Activated naive CD4-positive, alpha-beta T cell (primary cell): ENCODE measurements at regions not wholly inside any gene's neighbourhood (a gene's known extent, or its start where the extent isn't known, plus 50 kb on each side); places are given as distances from the start of the nearest gene placed in this dataset.

ENCODE experiments used
- DNase-seq, 4 experiments: peaks; one replicate each; lab custom pipeline; 2025; lab: John Stamatoyannopoulos, UW

DNA sequence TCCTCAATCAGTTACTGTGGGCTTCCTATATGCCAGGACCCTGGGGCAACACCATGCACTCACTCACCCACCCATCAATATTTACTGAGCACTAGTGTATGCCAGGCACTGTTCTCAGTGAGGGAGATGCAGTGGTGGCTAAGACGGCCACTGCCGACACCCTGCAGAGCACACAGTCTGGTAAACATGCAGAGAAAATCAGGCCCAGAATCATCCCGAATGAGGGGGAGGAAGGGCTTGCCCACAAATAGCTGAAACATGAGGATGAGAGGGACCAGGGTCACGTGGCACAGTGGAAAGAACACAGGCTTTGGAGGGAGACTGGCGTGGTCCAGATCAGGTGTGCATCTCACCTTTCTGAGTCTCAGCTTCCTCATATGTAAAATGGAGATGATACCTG lies 89.2 kb upstream of the IGSF21 start:
- no peak for DNase-seq

DNA sequence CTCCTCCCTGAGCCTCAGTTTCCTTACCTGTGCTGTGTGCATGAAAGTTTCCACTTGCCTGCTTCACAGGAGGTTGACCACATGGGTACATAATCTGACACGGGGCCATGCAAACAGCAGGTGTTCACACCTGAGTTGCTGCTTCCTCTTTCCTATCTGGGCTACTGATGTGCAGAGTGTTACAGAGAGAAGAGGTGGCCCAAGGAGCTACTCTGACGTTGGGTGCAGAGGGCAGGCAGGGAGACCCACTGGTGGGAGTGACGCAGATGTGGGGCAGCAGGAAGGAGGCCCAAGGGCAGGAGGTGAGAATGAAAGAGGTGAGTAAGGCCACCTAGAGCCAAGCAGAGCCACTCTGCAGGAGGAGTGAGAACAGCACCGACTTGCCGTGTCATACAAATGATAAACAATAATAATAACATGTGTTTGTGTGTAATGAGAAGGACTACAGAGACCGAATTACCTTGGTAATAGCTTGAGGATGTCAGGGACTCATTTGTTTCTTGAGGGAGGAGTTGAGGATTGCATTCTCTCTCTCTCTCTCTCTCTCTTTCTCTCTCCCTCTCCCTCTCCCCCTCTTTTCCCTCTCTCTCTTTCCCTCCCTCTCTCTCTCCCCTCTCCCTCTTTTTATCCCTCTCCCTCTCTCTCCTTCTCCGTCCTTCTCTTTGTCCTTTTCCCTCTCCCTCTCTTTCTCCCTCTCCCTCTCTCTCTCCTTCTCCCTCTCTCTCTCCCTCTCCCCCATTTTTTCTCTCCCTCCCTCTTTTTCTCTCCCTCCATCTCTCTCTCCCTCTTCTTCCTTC lies 87.4 kb upstream of the IGSF21 start:
- DNase-seq = no peak

DNA sequence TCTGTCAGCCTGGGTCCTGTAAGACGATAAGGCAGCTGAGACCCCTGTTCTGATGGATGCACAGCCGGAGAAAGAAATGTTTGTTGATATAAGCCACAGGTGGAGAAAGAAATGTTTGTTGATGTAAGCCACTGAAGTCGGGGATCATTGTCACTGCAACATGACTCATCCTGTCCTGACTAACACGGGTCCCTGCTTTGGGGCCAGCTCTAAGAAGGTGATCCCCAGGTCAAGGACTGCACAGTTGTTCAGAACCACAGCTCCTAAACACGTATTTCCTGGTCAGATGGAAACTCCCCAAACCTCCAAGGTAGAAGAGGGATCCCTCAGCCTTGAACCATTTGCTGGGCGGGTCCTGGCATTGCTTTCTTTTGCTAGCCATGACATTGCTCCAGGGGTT lies 86.4 kb upstream of the IGSF21 start:
- DNase-seq = no peak

DNA sequence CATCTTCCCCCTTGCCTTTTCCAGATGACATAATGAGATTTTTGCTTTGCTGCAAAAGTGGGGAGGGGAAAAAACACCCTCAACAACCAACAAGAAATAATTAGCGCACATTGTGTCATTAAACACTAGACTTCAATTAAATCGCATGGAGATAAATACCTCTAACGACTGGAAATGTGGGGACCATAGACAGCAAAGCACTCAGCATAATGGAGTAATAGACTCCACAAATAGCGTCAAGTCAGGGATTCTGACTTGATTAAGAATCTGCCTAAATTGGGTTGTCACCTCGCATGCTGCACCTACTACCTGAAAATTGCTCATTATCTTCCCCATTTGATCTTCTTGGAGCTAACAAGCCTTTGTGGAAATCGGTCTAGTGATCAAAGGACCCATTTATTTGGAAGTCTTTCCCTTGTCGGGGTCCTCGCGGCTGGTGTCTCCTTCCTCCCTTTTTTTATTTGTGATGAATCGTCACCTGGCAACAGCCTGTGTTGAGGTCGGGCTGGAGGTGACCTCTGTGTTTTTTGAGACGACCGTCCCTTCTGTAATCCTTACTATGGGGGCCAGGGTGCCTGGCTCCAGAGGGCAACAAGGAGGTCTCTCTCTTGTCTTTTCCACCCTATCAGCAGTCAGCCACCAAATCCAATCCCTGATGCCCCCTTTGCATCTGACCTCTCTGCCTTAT lies 75.3 kb upstream of the IGSF21 start:
- DNase-seq = no peak

DNA sequence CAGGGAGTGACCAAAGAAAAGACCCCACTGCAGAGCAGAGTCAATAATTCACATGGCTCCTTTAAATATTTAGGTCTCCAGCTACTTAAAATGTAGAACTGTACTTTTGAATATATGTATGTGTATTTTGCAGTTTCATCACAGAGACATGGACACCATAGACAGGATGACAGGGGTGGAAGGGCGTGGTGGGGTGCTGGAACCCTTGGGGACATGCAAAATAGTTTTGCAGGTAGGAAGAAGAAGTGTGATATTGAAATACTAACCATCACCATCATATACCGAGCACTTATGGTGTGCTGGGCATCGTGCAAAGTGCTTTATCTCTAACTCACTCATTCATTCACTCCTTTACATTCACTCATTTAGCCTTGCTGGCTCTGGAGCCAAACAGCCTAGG lies 72.5 kb upstream of the IGSF21 start:
- no peak for DNase-seq

DNA sequence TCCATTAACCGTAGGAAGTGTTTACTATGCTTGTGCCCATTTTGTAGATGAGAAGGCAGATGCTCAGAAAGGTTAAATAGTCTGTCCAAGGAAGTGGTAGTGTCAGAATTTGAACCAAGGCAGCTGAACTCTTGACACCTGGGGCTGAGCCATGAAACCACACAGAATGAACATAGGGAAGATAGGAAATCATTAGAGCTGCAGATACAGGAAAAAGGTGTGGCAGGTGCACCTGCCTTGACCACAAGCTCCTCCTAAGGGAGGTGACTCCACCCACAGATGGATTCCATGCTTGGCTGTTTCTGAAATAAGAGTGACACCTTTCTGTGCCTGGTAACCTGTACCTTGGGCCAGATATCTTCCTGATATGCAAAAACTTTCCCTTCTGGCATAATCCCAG lies 69.9 kb upstream of the IGSF21 start:
- no peak for DNase-seq

DNA sequence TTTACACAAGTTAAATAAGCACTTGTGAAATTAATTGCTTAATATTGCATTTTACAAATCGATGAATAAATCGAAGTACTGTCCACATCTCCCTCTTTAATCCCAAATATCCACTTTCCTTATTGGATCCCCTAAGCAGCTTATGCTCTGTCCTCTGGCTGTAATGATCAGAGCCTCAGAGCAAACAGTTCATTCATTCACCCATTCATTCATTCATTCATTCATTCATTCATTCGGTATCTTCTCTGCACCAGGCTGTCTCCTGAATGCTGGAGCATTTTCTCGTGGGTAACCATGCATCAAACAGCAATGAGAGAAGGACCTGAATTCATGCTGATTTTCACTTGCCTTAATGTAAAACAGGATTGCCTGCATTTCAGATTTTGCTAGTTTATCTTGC lies 69.5 kb upstream of the IGSF21 start:
- DNase-seq = no peak

DNA sequence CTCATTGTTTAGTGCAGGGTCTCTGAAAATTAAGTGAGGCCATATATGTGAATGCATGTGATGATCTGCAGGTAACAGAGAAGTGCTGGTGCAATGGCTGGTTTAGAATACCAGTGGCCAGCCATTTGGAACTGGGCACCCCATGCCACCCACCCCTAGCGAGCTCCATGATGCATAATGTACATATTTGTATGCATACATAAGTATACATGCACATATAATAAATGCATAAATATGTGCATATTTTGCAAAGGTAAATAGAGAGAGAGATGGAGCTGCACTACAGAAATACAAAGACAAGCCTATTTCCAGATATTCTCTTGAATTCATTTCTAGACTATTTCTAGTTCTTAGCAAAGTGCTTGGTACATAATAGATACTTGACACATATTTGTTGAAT lies 68.5 kb upstream of the IGSF21 start:
- no peak for DNase-seq

DNA sequence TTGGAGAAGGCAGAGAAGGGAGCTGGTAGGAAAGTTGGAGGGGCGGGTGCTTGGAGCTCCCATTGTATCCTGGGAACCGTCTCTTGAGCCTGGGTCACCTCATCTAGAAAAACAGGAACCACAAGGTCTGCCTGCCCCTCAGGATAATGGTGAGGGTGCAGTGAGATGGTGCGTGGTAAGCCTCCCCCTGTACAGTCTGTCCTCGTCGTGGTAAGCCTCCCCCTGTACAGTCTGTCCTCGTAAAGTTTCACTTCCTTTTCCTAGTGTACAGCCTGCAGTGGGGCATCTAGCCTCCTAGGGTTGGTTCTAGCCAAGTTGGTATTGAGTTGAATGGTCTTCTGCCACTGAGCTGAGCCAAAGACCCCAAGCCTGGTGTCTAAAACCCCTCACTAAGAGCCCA lies 66.5 kb upstream of the IGSF21 start:
- DNase-seq = no peak

DNA sequence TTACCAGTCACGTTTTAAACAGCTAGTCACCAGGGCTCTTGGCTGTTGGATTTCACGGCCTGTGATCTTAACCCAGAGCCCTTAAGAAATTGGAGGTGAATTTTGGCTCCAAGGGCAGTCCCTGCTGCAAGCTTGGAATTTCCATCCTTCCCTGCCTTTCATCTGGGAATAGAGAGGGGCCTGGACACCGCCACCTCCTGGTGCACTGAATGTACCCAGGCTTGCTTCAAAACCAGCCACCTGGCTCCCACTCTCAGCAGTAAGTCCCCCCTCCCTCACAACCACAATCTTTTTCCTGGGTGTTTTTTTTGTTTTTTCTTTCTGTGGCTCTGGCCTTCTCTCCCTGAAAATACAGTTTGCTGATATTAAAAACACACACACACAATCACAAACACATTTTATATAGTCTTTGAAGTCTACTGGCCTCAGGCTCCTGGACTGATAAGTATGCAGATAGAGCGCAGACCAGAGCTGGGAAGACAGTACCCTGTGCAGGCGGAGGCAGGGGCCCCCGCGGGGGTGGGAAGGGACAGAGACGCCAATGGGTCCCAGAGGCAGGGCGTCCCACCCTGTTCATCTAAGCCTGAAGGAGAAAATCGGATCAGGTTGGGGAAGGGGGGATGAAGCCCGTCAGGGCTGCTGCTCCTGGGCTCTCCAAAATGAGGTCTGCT lies 65.8 kb upstream of the IGSF21 start:
- DNase-seq = no peak

DNA sequence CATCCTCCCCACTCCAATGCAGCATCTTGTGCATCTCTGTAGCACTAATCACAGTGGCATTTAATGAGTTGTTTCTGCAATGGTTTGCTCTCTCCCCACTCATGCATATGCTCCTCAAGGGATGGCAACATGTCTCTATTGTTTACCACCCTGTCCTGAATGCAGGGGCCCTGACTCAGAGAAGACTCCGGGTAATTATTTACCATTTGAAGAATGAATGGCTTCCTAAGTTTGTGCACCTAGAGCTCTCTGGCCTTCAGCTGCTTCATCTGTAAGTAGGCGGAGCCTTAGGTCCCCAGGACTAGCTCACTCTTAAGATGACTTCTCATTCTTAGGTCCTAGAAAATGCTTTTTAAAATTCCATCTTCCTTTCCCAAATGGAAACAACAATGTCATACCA lies 63.7 kb upstream of the IGSF21 start:
- no peak for DNase-seq

DNA sequence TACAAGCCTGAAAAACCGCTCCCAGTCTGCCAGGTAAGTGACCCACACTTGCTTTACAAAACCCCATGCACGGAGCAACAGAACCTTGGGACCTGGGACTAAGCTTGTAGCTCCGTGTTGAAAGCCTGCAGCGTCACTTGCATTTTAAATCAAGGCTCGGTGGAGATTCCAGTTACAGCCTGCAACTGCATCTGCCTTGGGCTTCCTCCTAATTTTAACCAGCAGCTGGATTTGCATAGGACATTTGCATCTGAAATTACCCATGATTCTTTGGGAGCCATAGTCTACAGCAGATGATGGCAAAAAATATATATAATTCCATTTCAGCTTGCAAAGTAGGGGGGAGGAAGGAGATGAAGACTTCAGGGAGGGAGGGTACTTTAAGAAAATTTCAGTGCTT lies 62.4 kb upstream of the IGSF21 start:
- no peak for DNase-seq

DNA sequence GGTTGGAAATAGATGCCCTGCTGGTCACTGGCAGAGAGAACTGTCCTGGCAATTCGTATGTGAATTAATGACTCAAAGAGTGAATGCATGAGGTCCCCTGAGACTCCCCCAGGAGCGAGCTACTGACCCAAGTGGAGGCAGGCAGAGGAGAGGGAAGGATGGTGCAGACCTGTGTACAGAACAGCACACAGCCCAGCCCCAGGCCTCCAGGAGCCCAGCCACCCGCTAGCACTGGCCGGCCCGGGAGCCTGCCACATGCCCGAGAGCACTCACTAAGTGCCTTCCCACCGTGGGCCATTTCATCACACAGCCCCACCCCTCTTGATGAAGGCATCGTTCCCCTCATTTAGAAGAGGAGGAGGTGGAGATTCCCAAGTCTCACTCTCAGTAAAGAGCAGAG lies 62.0 kb upstream of the IGSF21 start:
- DNase-seq = no peak

DNA sequence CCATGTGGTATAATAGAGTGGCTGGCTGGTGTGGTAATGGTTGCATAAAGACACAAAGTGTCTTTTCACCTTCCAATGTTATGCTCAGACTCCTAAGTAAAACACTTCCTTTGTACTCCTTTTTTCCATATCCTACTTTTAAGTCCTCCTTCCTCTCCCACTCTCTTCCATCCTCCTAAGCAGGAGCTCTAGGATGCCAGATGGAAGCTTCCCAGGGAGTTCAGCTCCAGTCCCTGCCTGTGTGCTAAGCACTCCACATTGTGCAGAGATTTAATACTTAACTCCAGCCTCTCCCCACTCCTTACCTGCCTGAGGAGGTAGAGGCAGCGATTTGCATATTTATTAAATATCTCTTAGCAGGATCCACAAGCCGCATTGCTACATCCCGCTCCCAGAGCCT lies 60.5 kb upstream of the IGSF21 start:
- no peak for DNase-seq

DNA sequence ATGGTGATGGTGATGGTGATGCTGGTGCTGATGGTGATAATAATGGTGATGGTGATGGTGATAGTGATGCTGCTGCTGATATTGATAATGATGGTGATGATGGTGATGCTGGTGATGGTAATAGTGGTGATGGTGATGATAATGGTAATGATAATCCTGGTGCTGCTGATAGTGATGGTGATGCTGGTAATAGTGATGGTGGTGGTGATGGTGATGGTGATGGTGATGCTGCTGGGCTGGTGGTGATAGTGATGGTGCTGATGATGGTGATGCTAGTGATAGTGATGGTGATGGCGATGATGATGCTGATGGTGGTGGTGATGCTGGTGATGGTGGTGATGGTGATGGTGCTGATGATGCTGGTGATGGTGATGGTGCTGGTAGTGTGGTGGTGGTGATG lies 58.4 kb upstream of the IGSF21 start:
- DNase-seq = no peak

DNA sequence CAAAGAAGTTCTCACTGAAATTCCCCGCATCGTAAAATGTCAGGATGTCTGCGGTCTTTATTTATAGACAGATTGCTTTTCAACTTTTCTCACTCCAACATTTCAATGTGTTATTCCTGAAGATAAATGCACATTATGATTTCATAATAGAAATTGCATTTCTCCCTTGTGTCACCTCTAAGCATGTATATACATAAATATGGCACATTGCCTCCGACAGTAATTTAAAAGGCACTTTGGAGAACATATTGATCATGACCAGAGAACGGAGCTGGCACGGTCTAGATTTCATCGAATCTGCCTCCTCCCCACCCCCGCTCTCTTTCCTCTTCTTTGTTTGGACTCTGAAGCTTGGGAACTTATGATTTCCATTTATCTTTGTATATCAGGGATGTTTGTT lies 54.9 kb upstream of the IGSF21 start:
- DNase-seq = no peak

DNA sequence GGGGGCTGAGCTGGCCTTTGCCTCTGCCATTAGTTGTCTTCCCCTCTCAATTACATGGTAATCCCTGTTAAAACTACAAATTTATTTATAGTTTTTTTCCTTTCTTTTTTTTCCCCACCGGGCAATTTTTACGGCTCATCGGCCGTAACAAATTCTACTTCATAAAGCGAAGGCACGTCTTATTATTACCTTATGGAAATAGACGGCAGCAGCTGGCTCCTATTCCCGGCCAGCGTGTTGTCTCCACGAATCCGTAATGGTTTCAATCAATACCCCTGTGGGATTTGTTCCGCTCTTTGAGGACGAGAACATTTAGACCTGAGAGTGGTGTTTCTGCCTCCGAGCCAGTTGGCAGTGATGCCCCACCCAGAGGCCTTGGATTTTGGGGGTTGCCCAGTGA lies 52.4 kb upstream of the IGSF21 start:
- no peak for DNase-seq

DNA sequence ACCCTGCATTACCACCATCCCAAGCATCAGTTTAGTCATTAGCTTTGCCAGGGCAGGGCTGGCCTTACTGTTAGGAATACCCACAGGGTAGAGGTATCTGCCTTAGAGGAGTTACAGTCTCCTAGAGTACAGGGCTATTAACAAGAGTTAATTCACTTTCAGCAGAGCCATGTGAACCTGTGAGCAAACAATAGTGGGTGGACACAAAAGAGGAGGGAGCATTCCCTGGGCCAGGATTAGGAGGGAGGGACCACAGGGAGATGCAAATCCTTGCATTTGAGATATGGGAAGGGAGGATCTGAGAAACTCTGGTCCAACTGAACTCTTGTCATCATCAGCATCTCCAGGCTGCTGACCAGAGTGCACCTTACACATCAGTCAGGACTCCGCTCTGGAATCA lies 51.1 kb upstream of the IGSF21 start:
- DNase-seq = no peak

DNA sequence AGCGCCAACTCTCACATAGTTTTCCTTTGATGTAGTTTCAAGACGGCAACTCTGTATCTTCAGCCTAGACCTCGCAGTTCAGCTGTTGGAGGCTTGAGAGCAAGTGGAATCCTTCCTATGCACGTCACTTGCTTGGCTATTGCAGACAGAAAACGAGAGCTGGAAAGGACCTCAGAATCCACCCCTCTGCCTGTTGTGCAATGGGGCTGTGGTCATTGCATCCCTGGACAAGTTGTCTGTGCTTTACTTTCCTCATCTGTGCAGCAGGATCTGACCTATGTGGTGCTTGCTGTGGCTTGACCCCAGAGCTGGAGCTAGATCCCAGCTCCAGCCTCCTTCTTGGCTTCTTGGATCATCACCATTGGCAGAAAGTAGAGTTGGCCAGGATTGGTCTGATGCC lies 50.0 kb upstream of the IGSF21 start:
- DNase-seq = no peak
